HG03045 (cell line): ENCODE measurements at regions not wholly inside any gene's neighbourhood (a gene's known extent, or its start where the extent isn't known, plus 50 kb on each side); places are given as distances from the start of the nearest gene placed in this dataset.
"Not testable (repeated sequence)": the region's sequence is repeated elsewhere in the genome, so short reads cannot be mapped to it uniquely, and the experiment has no call there.

Experiments used
- ATAC-seq: cut with Tn5 transposase; IDR thresholded peaks from one replicate; pipeline ENCODE4 v1.9.1; 2021; ENCODE audit warnings: mild to moderate bottlenecking, moderate library complexity; ENCODE audit not compliant: unreplicated experiment

GRCh38 chr12:97977870-97978405, 515.3 kb downstream of the RMST start:
- no peak for ATAC-seq

DNA sequence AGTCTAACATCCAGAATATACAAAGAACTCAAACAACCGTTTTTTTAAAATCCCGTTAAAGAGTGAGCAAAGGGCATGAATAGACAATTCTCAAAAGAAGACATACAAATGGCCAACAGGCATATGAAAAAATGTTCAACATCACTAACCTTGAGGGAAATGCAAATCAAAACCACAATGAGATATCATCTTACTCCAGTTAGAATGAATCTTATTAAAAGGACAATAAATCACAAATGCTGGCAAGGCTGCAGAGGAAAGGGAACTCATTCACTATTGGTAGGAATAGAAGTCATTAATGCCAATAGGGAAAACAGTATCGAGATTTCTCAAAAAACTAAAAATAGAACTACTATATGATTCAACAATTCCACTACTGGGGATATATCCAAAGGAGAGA, 520.1 kb downstream of the RMST start:
- ATAC-seq = no peak

DNA sequence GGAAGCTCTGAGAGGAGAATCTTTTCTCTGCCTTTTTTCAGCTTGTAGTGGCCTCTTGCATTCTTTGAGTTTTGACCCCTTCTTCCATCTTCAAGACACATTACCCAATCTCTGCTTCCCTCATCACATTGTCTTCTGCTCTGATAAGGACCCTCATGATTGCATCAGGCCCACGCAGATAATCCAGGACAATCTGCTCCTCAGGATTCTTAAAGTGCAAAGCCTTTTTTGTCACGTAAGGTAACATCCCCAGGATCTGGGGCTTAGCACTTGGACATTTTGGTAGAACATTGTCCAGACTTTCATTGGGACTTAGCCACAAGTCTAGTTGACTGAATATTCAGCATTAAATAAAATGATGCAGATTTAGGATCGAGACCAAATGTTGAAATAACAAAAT, 521.2 kb downstream of the RMST start:
- ATAC-seq = no peak

GRCh38 chr12:97984436-97984835, 521.8 kb downstream of the RMST start:
- ATAC-seq = no peak

DNA sequence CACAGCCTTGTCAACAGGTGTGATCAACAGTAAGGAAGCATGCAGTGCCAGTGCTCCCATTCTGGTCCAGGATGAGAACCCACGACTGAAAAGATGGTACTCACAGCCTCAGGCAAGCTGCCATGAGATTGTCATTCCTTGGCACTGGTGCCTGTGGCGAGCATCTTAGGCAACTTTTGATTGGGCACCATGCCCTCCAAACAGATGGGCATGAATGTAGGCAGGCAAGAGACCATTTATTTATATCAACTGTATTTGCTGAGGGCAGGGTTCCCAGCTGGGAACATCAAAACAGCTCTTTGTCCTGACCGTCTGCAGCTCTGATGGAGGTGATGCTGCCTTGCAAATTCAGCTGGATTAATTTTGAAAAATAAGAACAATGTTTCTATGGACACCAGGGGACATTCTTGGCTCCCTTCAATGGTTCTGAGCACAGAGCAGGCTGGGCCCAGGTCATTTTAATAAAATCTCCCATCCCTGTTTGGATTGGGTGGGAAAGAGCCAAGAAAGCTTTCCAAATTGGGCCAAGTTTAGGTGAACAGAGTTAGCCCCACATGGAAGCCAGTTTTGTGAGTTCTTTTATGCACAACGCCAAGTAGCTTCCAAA, 522.5 kb downstream of the RMST start:
- ATAC-seq = no peak

- ATAC-seq = no peak
These were observed 523.2 kb downstream of the RMST start for GRCh38 chr12:97985834-97986233.

DNA sequence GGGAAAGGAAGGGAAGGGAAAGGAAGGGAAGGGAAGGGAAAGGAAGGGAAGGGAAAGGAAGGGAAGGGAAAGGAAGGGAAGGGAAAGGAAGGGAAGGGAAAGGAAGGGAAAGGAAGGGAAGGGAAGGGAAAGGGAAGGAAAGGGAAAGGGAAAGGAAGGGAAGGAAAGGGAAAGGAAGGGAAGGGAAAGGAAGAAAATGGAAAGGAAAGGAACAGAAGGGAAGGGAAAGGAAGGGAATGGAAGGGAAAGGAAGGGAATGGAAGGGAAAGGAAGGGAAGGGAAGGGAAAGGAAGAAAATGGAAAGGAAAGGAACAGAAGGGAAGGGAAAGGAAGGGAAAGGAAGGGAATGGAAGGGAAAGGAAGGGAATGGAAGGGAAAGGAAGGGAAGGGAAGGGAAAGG, 526.0 kb downstream of the RMST start:
- not testable (repeated sequence) for ATAC-seq

DNA sequence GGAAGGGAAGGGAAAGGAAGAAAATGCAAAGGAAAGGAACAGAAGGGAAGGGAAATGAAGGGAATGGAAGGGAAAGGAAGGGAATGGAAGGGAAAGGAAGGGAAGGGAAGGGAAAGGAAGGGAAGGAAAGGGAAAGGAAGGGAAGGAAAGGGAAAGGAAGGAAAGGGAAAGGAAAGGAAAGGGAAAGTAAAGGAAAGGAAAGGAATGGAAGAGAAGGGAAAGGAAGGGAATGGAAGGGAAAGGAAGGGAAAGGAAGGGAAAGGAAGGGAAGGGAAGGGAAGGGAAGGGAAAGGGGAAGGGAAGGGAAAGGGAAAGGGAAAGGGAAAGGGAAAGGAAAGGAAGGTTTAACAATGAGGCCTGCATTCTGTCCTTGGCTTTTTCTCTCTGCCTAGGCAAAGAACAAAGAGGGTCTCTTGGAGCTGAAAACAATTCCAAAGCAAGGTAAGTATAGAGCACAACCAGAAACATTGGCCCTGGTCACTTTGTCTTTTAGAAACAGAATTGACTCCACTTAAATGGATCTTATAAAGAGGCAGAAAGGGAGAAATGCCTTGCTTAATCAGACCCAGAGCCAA, 525.9 kb upstream of the TMPO start:
- no peak for ATAC-seq

DNA sequence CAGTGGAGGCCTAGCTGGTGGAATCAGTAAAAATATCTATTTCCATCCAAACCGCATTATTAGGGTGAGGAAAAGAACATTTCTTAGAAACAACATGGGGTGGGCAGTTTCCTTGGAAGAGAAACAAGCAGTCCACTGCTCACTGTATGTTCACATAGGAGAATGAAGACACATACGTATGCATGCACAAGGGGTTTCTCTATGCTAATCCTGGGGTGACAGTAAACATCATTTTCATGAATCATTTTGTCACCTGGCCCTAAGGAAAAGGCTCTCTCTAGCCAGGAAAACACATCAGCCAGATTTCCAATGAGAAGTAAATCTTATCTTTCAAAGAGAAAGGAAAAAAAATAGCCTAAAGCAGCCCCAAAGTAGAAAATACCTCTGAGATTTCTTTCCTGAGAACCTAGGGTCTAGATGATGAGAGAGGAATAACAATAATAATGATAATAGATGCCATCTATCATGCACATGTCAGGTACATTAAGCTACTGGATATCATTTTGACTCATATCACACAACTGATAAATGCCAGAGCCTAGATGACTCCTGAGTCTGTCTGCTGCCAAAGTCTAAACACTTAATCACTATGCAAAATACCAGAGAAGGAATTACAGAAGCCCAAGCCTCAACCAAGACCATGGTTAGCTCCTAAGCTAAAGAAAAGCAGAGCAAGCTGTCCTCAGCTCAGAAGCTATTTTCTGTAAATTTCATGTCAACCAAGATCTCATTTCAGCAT, 520.5 kb upstream of the TMPO start:
- ATAC-seq = no peak

- no peak for ATAC-seq
These were observed 519.8 kb upstream of the TMPO start for GRCh38 chr12:97995559-97995958.

DNA sequence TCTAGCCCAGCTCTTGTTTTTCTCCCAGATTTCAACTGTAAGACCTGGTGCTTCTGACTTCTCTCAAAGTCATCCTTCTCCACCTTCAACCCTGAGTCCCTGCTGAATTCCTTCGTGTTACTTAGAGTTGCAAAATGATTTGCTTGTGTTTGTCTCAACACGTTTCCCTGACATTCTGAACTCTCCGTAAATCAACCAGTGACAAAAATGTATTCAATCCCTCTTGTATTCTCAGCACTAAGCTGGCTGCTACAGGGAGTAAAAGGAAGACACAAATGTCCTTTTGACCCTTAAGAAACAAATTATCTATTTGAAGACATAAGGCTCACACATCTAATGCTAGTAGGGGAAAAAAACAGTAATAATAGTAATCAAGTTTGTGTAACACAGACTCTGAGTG, 514.0 kb upstream of the TMPO start:
- no peak for ATAC-seq

- ATAC-seq = no peak
These were observed 512.4 kb upstream of the TMPO start for GRCh38 chr12:98002887-98003493.

- ATAC-seq = no peak
These were observed 507.4 kb upstream of the TMPO start for GRCh38 chr12:98007963-98008362.

DNA sequence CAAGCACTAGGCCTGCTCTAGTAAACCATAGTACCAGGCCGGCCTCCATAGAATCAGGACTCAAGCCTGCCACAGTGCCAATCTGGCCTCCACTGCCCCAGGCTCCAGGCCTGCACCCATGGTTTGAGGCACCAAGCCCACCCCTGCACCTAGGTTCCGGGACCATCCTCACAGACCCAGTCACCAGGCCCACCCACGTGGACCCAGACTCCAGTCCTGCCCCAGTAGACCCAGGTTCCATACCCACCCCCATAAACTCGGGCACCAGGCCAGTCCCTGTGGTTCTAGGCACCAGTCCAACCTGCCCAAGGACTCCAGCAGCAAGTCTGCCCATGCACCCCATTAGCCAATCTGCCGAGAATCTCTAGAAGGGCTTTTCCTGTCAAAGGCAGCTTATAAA, 501.8 kb upstream of the TMPO start:
- no peak for ATAC-seq

GRCh38 chr12:98018836-98019235, 496.6 kb upstream of the TMPO start:
- no peak for ATAC-seq

DNA sequence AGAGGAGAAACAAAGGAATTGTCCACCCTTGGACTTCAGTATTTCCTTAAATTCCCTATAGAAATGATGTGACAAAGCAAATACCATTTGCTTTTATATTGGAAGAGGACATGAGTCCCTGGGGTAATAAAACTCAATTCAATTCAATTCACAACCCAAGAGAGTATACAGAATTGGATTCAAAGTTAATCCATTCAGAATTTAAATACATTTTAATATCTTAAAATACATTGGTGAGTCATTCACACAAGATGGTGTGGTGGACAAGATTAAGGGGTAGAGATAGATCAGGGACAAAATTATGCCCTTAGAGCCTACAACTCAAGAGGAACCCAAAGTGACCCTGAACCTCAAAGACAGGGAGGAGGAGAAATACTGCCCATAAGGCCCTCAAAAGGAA, 495.0 kb upstream of the TMPO start:
- ATAC-seq = no peak

DNA sequence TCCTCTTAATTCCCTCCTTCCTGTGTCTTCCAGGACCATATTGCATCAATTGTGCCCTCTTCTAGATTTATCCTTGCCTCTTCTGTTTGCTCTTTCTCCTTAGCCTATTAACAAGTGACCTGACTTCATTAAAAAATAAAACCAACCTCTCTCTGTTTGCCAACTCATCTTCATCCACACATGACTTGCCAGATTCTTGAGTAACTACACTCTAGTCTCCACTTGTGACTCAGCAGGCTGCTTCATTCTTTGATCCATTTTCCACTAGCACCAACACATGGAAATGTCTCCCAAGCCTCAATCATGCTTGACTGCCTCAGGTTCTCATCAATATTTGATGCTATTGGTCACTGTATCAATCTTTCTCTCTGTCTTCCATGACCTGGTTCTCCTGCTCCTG, 492.4 kb upstream of the TMPO start:
- no peak for ATAC-seq

GRCh38 chr12:98037401-98038140, 477.8 kb upstream of the TMPO start:
- ATAC-seq = no peak

GRCh38 chr12:98042668-98043067, 472.7 kb upstream of the TMPO start:
- ATAC-seq = no peak

DNA sequence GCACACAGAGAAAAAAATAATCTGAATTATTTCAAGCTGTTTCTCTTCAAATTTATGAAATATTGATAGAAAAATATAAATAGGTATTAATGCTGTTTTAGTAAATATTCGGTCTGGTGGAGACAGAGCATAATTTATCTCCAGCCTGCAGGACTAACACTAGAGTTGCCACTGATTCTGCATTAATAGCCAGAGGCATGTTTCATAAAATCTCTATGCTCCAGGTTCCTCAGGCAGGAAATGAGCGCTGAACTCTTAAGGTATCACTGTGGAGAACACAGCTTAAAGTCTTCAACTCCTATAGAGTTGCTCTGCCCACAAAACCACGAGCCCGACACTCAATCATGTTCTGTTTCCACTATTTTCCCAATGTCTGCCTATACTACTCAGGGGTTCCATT, 470.0 kb upstream of the TMPO start:
- no peak for ATAC-seq

DNA sequence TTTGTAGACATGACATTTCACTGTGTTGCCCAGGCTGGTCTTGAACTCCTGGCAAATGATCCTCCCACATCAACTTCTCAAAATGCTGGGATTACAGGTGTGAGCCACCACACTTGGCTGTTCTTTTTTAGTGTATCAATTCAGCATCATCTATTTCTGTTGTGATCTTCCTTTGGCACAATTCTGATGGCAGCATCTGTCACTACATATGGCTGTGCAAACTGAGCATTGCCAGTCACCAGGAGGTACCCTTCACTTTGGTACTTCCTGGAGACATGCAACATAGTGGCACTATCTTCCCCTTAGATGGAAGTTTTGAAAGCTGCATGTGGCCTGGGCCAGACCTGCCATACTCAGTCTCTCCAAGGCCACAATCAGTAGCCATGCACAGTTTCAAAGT, 467.1 kb upstream of the TMPO start:
- ATAC-seq = no peak
